Keratinocyte (primary cell): ENCODE measurements at regions not wholly inside any gene's neighbourhood (a gene's known extent, or its start where the extent isn't known, plus 50 kb on each side); places are given as distances from the start of the nearest gene placed in this dataset.

ENCODE experiments used
- DNase-seq: peaks from one replicate; pipeline ENCODE4 v3.0.0-alpha.2; 2011; ENCODE audit warnings: low read depth, missing footprints, low spot score
- FAIRE-seq: peaks from 2 replicates; lab custom pipeline; 2011; peaks lifted over from hg19 to GRCh38; lab: Jason Lieb, UNC
- H2AFZ ChIP-seq: 2 replicates; pipeline ENCODE4 v1.6.0; 2012; ENCODE audit warnings: low read length, control low read depth, inconsistent platforms; ENCODE audit not compliant: control insufficient read depth
- H3K27ac ChIP-seq: 2 replicates; pipeline ENCODE4 v1.5.1; 2011; ENCODE audit warnings: low read length; ENCODE audit not compliant: control insufficient read depth, insufficient read depth
- H3K27me3 ChIP-seq: 3 replicates; pipeline ENCODE4 v1.6.0; 2011; ENCODE audit warnings: low read length; ENCODE audit not compliant: control insufficient read depth, insufficient read depth; ENCODE audit errors: extremely low read depth
- H3K36me3 ChIP-seq, 2 experiments: 2 replicates in 1 of 2; 3 replicates in 1 of 2; pipeline ENCODE4 v1.5.1; 2011; ENCODE audit warnings: low read length in 2 of 2, mild to moderate bottlenecking in 1 of 2; ENCODE audit not compliant: control insufficient read depth in 2 of 2, insufficient read depth in 2 of 2; ENCODE audit errors: extremely low read depth in 1 of 2
- H3K4me1 ChIP-seq: 3 replicates; pipeline ENCODE4 v1.5.1; 2011; ENCODE audit warnings: low read length; ENCODE audit not compliant: control insufficient read depth, insufficient read depth; ENCODE audit errors: extremely low read depth
- H3K4me2 ChIP-seq: 3 replicates; pipeline ENCODE4 v1.6.0; 2011; ENCODE audit warnings: low read depth, low read length; ENCODE audit not compliant: control insufficient read depth, insufficient read depth; ENCODE audit errors: extremely low read depth
- H3K4me3 ChIP-seq, 3 experiments: fragments of 200-600 bp in 1 of 3; sonication (generic) in 1 of 3; 2 replicates in 2 of 3; 3 replicates in 1 of 3; pipeline ENCODE4 v1.5.1; 2011 to 2016; ENCODE audit warnings: low read length in 3 of 3, mild to moderate bottlenecking in 3 of 3, control low read depth in 2 of 3, inconsistent platforms in 1 of 3, low read depth in 1 of 3, mixed read lengths in 1 of 3, mixed run types in 1 of 3, moderate library complexity in 1 of 3; ENCODE audit not compliant: control insufficient read depth in 2 of 3, insufficient read depth in 2 of 3; ENCODE audit errors: extremely low read depth in 1 of 3
- H3K79me2 ChIP-seq: 2 replicates; pipeline ENCODE4 v1.6.0; 2012; ENCODE audit warnings: low read length; ENCODE audit not compliant: control insufficient read depth, insufficient read depth
- H3K9ac ChIP-seq: 3 replicates; pipeline ENCODE4 v1.6.0; 2011; ENCODE audit warnings: low read length; ENCODE audit not compliant: control insufficient read depth, insufficient read depth; ENCODE audit errors: extremely low read depth
- H3K9me1 ChIP-seq: 3 replicates; pipeline ENCODE4 v1.6.0; 2011; ENCODE audit warnings: low read length; ENCODE audit not compliant: control insufficient read depth, insufficient read depth; ENCODE audit errors: extremely low read depth
- H3K9me3 ChIP-seq: 2 replicates; pipeline ENCODE4 v1.5.1; 2012; ENCODE audit warnings: low read depth, low read length; ENCODE audit not compliant: control insufficient read depth
- H4K20me1 ChIP-seq: 3 replicates; pipeline ENCODE4 v1.6.0; 2011; ENCODE audit warnings: low read length; ENCODE audit not compliant: control insufficient read depth, insufficient read depth; ENCODE audit errors: extremely low read depth
- EZH2 ChIP-seq: IDR thresholded peaks from one replicate; pipeline ENCODE4 v1.6.1; 2012; ENCODE audit warnings: inconsistent platforms, mild to moderate bottlenecking, low read length, moderate library complexity
- dilution Hi-C: fragments of 300-500 bp; cut with MboI; formaldehyde crosslinking; loops from one replicate; pipeline ENCODE4 v1.7.0; 2020; ENCODE audit warnings: low sequenced_read_pairs; ENCODE audit not compliant: extremely low pct_ligation_motif_present
- TF ChIP-seq, protein P1 (sequence below), 3 experiments: IDR thresholded peaks in 1 of 3; conservative IDR thresholded peaks in 1 of 3; optimal IDR thresholded peaks in 1 of 3; 2 replicates in 2 of 3; 3 replicates in 1 of 3; pipeline versions ENCODE3 to v1.5.1; 2011; ENCODE audit warnings: low read length in 3 of 3, mild to moderate bottlenecking in 3 of 3, moderate library complexity in 2 of 3, control low read depth in 1 of 3, inconsistent platforms in 1 of 3; ENCODE audit not compliant: insufficient read depth in 2 of 3; ENCODE audit errors: extremely low read depth in 1 of 3

DNA sequence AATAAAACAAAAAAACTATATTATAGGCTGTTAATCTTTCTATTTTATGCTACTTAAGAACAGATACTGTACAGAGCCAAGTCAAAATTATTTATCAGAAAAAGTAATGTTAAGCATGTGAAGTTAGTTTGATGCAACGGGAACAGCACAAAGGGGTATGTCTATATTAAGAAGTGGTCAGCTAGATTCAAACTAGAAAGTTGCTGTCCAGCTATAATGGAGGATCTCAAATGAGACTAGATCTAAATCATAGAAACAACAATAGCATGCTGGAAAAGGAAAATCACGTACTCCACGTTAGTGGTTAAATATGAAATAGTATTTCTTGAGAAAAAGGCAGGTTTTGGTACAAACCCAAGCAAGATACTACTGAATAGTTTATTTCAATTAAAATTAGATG, 1124.0 kb downstream of the GRIK2 start:
- FAIRE-seq, result no peak
- dilution Hi-C loops, result no loop called here
- Histone ChIP-seq H4K20me1 (no peaks in the 10 kb centered on the region), H3K4me2 (no peak overlapping the region), H3K9me3 (no peaks in the 10 kb centered on the region), H3K4me3 (no peak overlapping the region), H3K36me3 (no peaks in the 10 kb centered on the region), H3K9ac (no peak overlapping the region), H2AFZ (no peak overlapping the region), H3K4me1 (no peaks in the 10 kb centered on the region), H3K27ac (no peak overlapping the region), H3K79me2 (no peaks in the 10 kb centered on the region), H3K27me3 (no peaks in the 10 kb centered on the region), H3K9me1 (no peaks in the 10 kb centered on the region)
- DNase-seq, result no peak
- no peak for TF ChIP-seq EZH2
- TF ChIP-seq, protein P1, sequence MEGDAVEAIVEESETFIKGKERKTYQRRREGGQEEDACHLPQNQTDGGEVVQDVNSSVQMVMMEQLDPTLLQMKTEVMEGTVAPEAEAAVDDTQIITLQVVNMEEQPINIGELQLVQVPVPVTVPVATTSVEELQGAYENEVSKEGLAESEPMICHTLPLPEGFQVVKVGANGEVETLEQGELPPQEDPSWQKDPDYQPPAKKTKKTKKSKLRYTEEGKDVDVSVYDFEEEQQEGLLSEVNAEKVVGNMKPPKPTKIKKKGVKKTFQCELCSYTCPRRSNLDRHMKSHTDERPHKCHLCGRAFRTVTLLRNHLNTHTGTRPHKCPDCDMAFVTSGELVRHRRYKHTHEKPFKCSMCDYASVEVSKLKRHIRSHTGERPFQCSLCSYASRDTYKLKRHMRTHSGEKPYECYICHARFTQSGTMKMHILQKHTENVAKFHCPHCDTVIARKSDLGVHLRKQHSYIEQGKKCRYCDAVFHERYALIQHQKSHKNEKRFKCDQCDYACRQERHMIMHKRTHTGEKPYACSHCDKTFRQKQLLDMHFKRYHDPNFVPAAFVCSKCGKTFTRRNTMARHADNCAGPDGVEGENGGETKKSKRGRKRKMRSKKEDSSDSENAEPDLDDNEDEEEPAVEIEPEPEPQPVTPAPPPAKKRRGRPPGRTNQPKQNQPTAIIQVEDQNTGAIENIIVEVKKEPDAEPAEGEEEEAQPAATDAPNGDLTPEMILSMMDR (optimal IDR thresholded peaks at IDR 0.05 in 1 of 3, IDR thresholded peaks at IDR 0.05 in 1 of 3, conservative IDR thresholded peaks at IDR 0.05 in 1 of 3; ENCODE audit: extremely low read depth in 1 of 3, insufficient read depth in 2 of 3, low read length in 3 of 3), result no peak

DNA sequence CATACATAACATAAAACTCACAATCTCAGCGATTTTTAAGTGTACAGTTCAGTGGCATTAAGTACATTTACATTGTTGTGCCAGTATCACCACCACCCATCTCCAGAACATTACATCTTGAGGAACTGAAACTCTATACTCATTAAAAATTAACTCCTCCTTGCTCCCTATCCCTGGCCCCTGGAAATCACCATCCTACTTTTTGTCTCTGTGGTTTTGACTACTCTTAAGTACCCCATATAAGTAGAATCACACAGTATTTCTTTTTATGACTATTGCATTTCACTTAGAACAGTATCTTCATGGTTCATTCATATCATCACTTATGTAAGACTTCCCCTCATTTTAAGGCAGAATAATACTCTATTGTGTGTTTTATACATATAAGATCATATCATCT, 1108.1 kb downstream of the GRIK2 start:
- no peak overlapping the region for H3K4me3 ChIP-seq
- no peak for DNase-seq
- no peaks in the 10 kb centered on the region for H3K9me3 ChIP-seq
- H3K27ac ChIP-seq, result no peak overlapping the region
- no peaks in the 10 kb centered on the region for H3K27me3 ChIP-seq
- H4K20me1 ChIP-seq, result no peaks in the 10 kb centered on the region
- H3K9me1 ChIP-seq, result no peaks in the 10 kb centered on the region
- no peaks in the 10 kb centered on the region for H3K36me3 ChIP-seq
- H3K79me2 ChIP-seq, result no peaks in the 10 kb centered on the region
- no peak for FAIRE-seq
- no peak for TF ChIP-seq EZH2
- TF ChIP-seq, protein P1 (optimal IDR thresholded peaks at IDR 0.05 in 1 of 3, IDR thresholded peaks at IDR 0.05 in 1 of 3, conservative IDR thresholded peaks at IDR 0.05 in 1 of 3; ENCODE audit: extremely low read depth in 1 of 3, insufficient read depth in 2 of 3, low read length in 3 of 3), result no peak
- dilution Hi-C loops, result no loop called here
- H3K4me2 ChIP-seq, result no peak overlapping the region
- H3K9ac ChIP-seq, result no peak overlapping the region
- no peaks in the 10 kb centered on the region for H3K4me1 ChIP-seq
- H2AFZ ChIP-seq, result no peak overlapping the region
